Calu3 (cell line): ENCODE measurements at regions not wholly inside any gene's neighbourhood (a gene's known extent, or its start where the extent isn't known, plus 50 kb on each side); places are given as distances from the start of the nearest gene placed in this dataset.

ENCODE experiments used
- BruUV-seq: library from RNA; stranded (reverse); fragments of 400-500 nt; replicated peaks from 2 replicates; lab custom pipeline; 2021; lab: Mats Ljungman, UMichigan
- CTCF ChIA-PET: fragments of 300-600 bp; sonication (Branson Sonifier 250); formaldehyde crosslinking; loops from one replicate; lab custom pipeline; 2022; ENCODE audit warnings: antibody characterized with exemption; lab: Charles Lee
- DNase-seq: peaks from one replicate; pipeline ENCODE4 v3.0.0; 2022
- H3K27ac Mint-ChIP-seq: one replicate; pipeline ENCODE4 v1.8.0; 2022; ENCODE audit warnings: mixed read lengths; ENCODE audit not compliant: unreplicated experiment
- H3K27me3 Mint-ChIP-seq: one replicate; pipeline ENCODE4 v1.8.0; 2022; ENCODE audit warnings: mixed read lengths; ENCODE audit not compliant: unreplicated experiment
- H3K36me3 Mint-ChIP-seq: one replicate; pipeline ENCODE4 v1.8.0; 2022; ENCODE audit warnings: mild to moderate bottlenecking, moderate library complexity, mixed read lengths; ENCODE audit not compliant: insufficient read depth, unreplicated experiment
- H3K4me1 Mint-ChIP-seq: one replicate; pipeline ENCODE4 v1.8.0; 2022; ENCODE audit warnings: mild to moderate bottlenecking, low read depth, mixed read lengths; ENCODE audit not compliant: unreplicated experiment
- H3K4me3 Mint-ChIP-seq: one replicate; pipeline ENCODE4 v1.8.0; 2022; ENCODE audit warnings: mild to moderate bottlenecking, low read depth, moderate library complexity, mixed read lengths; ENCODE audit not compliant: unreplicated experiment
- H3K9me3 Mint-ChIP-seq: one replicate; pipeline ENCODE4 v1.8.0; 2022; ENCODE audit warnings: low read depth, mixed read lengths; ENCODE audit not compliant: unreplicated experiment
- intact Hi-C: fragments of 100-400 bp; cut with micrococcal nuclease; formaldehyde crosslinking; loops from one replicate; pipeline ENCODE4 v1.10.0; 2022; ENCODE audit not compliant: unreplicated experiment
- TF ChIP-seq, protein P1 (sequence below): fragments of 200-600 bp; IDR thresholded peaks from one replicate; pipeline ENCODE4 v1.8.0; 2022; ENCODE audit warnings: antibody characterized with exemption; ENCODE audit not compliant: unreplicated experiment

DNA sequence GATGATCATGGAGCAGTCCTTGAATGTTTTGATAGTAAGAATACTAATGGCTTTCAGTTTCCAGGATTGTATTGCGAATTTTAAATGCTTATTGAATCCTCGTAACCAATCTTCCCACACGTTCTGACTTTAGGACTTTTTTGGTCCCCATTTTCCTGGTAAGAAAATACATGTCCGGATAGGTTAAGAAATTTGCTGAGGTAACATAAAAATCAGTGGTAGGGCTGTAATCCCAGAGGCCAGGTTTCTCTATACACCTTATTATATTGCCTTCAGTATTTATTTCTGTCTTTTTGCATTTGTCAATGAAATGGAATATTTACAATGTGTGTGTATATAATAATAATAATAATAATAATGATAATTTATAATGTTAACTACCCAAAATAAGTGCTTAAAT, 603.2 kb downstream of the TMEM182 start:
- Mint-ChIP-seq H3K9me3 (peaks cover 6% of the 10 kb centered on the region), H3K27ac (no peak overlapping the region), H3K27me3 (no peaks in the 10 kb centered on the region), H3K4me1 (no peaks in the 10 kb centered on the region), H3K4me3 (no peak overlapping the region), H3K36me3 (no peaks in the 10 kb centered on the region)
- CTCF ChIA-PET, result no interaction called here
- TF ChIP-seq, protein P1, sequence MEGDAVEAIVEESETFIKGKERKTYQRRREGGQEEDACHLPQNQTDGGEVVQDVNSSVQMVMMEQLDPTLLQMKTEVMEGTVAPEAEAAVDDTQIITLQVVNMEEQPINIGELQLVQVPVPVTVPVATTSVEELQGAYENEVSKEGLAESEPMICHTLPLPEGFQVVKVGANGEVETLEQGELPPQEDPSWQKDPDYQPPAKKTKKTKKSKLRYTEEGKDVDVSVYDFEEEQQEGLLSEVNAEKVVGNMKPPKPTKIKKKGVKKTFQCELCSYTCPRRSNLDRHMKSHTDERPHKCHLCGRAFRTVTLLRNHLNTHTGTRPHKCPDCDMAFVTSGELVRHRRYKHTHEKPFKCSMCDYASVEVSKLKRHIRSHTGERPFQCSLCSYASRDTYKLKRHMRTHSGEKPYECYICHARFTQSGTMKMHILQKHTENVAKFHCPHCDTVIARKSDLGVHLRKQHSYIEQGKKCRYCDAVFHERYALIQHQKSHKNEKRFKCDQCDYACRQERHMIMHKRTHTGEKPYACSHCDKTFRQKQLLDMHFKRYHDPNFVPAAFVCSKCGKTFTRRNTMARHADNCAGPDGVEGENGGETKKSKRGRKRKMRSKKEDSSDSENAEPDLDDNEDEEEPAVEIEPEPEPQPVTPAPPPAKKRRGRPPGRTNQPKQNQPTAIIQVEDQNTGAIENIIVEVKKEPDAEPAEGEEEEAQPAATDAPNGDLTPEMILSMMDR, result no peak
- BruUV-seq, result no TSS peak
- intact Hi-C loops, result no loop called here
- DNase-seq, result no peak

DNA sequence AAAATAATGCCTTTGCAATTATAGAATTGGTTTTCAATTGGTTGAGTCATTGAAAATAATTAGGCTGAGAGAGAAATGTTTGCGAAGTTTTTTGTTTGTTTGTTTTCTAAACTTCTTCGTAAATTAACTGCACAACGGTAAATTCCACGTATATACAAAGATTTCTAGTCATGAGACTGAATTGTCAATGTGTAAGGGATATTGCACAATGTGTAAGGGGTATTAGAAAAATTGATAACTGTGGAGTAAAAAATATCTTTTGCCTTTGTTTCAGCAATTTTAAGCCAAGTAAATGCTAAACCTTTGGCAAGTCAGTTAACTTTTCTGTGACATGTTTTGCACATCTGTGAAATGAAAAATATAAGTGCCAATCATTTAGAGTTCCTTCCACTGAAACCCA, 606.0 kb downstream of the TMEM182 start:
- Mint-ChIP-seq H3K4me3 (no peak overlapping the region), H3K9me3 (peaks cover 3% of the 10 kb centered on the region), H3K27ac (no peak overlapping the region), H3K36me3 (no peaks in the 10 kb centered on the region), H3K4me1 (no peaks in the 10 kb centered on the region), H3K27me3 (no peaks in the 10 kb centered on the region)
- intact Hi-C loops, result no loop called here
- CTCF ChIA-PET, result no interaction called here
- DNase-seq, result no peak
- BruUV-seq, result no TSS peak
- TF ChIP-seq, protein P1, result no peak

GRCh38 chr2:103383541-103383940, 621.7 kb downstream of the TMEM182 start:
- Mint-ChIP-seq H3K4me3 (no peak overlapping the region), H3K4me1 (no peaks in the 10 kb centered on the region), H3K27ac (no peak overlapping the region), H3K27me3 (no peaks in the 10 kb centered on the region), H3K36me3 (no peaks in the 10 kb centered on the region), H3K9me3 (peaks cover 11% of the 10 kb centered on the region)
- intact Hi-C loops, result no loop called here
- no TSS peak for BruUV-seq
- no peak for DNase-seq
- CTCF ChIA-PET, result no interaction called here
- TF ChIP-seq, protein P1, result no peak

GRCh38 chr2:103386872-103387271, 625.0 kb downstream of the TMEM182 start:
- Mint-ChIP-seq H3K36me3 (no peaks in the 10 kb centered on the region), H3K27ac (no peak overlapping the region), H3K27me3 (no peaks in the 10 kb centered on the region), H3K9me3 (peaks cover 13% of the 10 kb centered on the region), H3K4me1 (no peaks in the 10 kb centered on the region), H3K4me3 (no peak overlapping the region)
- CTCF ChIA-PET, result no interaction called here
- no peak for DNase-seq
- intact Hi-C loops, result no loop called here
- TF ChIP-seq, protein P1, result no peak
- BruUV-seq, result no TSS peak
